OCI-LY3 (cell line): ENCODE measurements at regions not wholly inside any gene's neighbourhood (a gene's known extent, or its start where the extent isn't known, plus 50 kb on each side); places are given as distances from the start of the nearest gene placed in this dataset.
"Not testable (repeated sequence)": the region's sequence is repeated elsewhere in the genome, so short reads cannot be mapped to it uniquely, and the experiment has no call there.

ENCODE experiments used
- H2AFZ ChIP-seq: fragments of 200-600, 300-600 bp; shearing (Covaris generic); 2 replicates; pipeline ENCODE4 v1.6.0; 2014; ENCODE audit warnings: antibody characterized with exemption, low read depth, low read length
- H3K27ac ChIP-seq: fragments of 200-600, 300-600 bp; sonication (generic); 2 replicates; pipeline ENCODE4 v1.5.1; 2014; ENCODE audit warnings: mild to moderate bottlenecking, low read length, moderate library complexity, mixed read lengths
- H3K27me3 ChIP-seq: fragments of 200-600, 300-600 bp; sonication (generic); 2 replicates; pipeline ENCODE4 v1.6.1; 2014; ENCODE audit warnings: low read depth, low read length, mixed read lengths
- H3K36me3 ChIP-seq: fragments of 200-600, 300-600 bp; sonication (generic); replicated peaks from 2 replicates; pipeline ENCODE3; 2014; ENCODE audit warnings: low read depth, low read length, mixed read lengths
- H3K4me1 ChIP-seq: fragments of 300-600, 200-600 bp; sonication (generic); 2 replicates; pipeline ENCODE4 v1.6.1; 2014; ENCODE audit warnings: low read length, mixed read lengths
- H3K4me2 ChIP-seq: fragments of 200-600, 300-600 bp; sonication (generic); 2 replicates; pipeline ENCODE4 v1.6.1; 2014; ENCODE audit warnings: low read length, mixed read lengths
- H3K4me3 ChIP-seq: fragments of 300-600, 200-600 bp; sonication (generic); 2 replicates; pipeline ENCODE4 v1.5.1; 2014; ENCODE audit warnings: antibody characterized with exemption, mild to moderate bottlenecking, low read length, moderate library complexity
- H3K79me2 ChIP-seq: fragments of 300-600, 200-600 bp; shearing (Covaris generic); 2 replicates; pipeline ENCODE4 v1.6.1; 2014; ENCODE audit warnings: mild to moderate bottlenecking, low read length, mixed read lengths
- H3K9ac ChIP-seq: fragments of 300-600, 200-600 bp; shearing (Covaris generic); 2 replicates; pipeline ENCODE4 v1.6.0; 2014; ENCODE audit warnings: mild to moderate bottlenecking, low read length, moderate library complexity
- H3K9me3 ChIP-seq: fragments of 200-600, 300-600 bp; shearing (Covaris generic); 2 replicates; pipeline ENCODE4 v1.6.1; 2014; ENCODE audit warnings: low read length, mixed read lengths; ENCODE audit not compliant: insufficient read depth
- H4K20me1 ChIP-seq: fragments of 200-600, 300-600 bp; sonication (generic); 2 replicates; pipeline ENCODE4 v1.6.1; 2016; ENCODE audit warnings: low read length, mixed read lengths; ENCODE audit not compliant: insufficient read depth
- EZH2phosphoT487 ChIP-seq: fragments of 200-600 bp; shearing (Covaris generic); IDR thresholded peaks from 2 replicates; pipeline ENCODE4 v1.6.1; 2018; ENCODE audit warnings: antibody characterized with exemption, mixed run types, low read depth
- TF ChIP-seq, protein P1 (sequence below): fragments of 200-600, 300-600 bp; sonication (generic); IDR thresholded peaks from 2 replicates; pipeline ENCODE4 v1.5.1; 2014; ENCODE audit warnings: antibody characterized with exemption, low read length, low read depth

- H3K27me3 ChIP-seq: no peaks in the 10 kb centered on the region
- H3K27ac ChIP-seq: no peak overlapping the region
- TF ChIP-seq, protein P1, sequence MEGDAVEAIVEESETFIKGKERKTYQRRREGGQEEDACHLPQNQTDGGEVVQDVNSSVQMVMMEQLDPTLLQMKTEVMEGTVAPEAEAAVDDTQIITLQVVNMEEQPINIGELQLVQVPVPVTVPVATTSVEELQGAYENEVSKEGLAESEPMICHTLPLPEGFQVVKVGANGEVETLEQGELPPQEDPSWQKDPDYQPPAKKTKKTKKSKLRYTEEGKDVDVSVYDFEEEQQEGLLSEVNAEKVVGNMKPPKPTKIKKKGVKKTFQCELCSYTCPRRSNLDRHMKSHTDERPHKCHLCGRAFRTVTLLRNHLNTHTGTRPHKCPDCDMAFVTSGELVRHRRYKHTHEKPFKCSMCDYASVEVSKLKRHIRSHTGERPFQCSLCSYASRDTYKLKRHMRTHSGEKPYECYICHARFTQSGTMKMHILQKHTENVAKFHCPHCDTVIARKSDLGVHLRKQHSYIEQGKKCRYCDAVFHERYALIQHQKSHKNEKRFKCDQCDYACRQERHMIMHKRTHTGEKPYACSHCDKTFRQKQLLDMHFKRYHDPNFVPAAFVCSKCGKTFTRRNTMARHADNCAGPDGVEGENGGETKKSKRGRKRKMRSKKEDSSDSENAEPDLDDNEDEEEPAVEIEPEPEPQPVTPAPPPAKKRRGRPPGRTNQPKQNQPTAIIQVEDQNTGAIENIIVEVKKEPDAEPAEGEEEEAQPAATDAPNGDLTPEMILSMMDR: no peak
- no peak overlapping the region for H2AFZ ChIP-seq
- H3K4me1 ChIP-seq: no peaks in the 10 kb centered on the region
- H3K4me3 ChIP-seq: no peak overlapping the region
- H3K9ac ChIP-seq: no peak overlapping the region
- no peaks in the 10 kb centered on the region for H3K79me2 ChIP-seq
- no peak overlapping the region for H3K4me2 ChIP-seq
- no peaks in the 10 kb centered on the region for H3K9me3 ChIP-seq
- H3K36me3 ChIP-seq: no peaks in the 10 kb centered on the region
- H4K20me1 ChIP-seq: no peaks in the 10 kb centered on the region
Measured at GRCh38 chr6:134746140-134746539, 203.8 kb downstream of the ALDH8A1 start.

DNA sequence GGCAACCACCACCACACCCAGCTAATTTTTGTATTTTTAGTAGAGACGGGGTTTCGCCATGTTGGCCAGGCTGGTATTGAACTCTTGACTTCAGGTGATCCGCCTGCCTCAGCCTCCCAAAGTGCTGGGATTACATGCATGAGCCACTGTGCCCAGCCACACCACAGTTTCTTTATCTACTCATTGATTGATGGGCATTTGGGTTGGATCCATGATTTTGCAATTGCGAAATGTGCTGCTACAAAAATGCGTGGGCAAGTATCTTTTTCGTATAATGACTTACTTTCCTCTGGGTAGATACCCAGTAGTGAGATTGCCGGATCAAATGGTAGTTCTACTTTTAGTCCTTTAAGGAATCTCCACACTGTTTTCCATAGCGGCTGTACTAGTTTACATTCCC, 204.7 kb downstream of the ALDH8A1 start:
- H3K27ac ChIP-seq, H3K4me3 ChIP-seq, H3K9ac ChIP-seq, H3K9me3 ChIP-seq, H3K4me2 ChIP-seq, H3K36me3 ChIP-seq, H2AFZ ChIP-seq, H4K20me1 ChIP-seq, H3K27me3 ChIP-seq, H3K79me2 ChIP-seq, H3K4me1 ChIP-seq: not testable (repeated sequence)

- H3K79me2 ChIP-seq: no peaks in the 10 kb centered on the region
- H3K4me2 ChIP-seq: no peak overlapping the region
- H2AFZ ChIP-seq: no peak overlapping the region
- H3K9ac ChIP-seq: no peak overlapping the region
- TF ChIP-seq, protein P1: no peak
- no peak for TF ChIP-seq EZH2phosphoT487
- peaks cover 8% of the 10 kb centered on the region; the same call in 1 of the 2 replicates for H3K27me3 ChIP-seq
- H4K20me1 ChIP-seq: no peaks in the 10 kb centered on the region
- H3K4me1 ChIP-seq: no peaks in the 10 kb centered on the region
- H3K27ac ChIP-seq: no peak overlapping the region
- H3K4me3 ChIP-seq: no peak overlapping the region
- no peaks in the 10 kb centered on the region for H3K9me3 ChIP-seq
- H3K36me3 ChIP-seq: no peaks in the 10 kb centered on the region
Measured at GRCh38 chr6:134744301-134744700, 205.6 kb downstream of the ALDH8A1 start.

DNA sequence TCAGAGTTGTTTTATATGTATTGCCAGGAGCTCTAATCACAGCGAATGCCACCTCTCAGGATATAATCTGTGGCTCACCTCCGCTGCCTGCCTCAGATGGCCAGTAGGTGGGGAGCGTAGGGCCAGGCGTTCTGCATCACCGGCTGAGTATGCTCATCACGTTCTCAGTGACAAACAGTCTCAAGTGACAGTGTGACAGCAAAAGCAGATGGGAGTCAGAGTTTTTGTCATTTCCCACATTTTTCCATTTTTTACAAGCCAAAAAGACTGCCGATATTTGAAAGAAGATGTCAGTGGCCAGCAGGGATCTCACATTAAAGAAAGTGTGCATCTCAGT, 208.7 kb downstream of the ALDH8A1 start:
- TF ChIP-seq EZH2phosphoT487: no peak
- TF ChIP-seq, protein P1: no peak
- Histone ChIP-seq H3K4me2 (no peak overlapping the region), H3K9ac (no peak overlapping the region), H3K9me3 (no peaks in the 10 kb centered on the region), H3K4me1 (no peaks in the 10 kb centered on the region), H2AFZ (no peak overlapping the region), H3K27ac (no peak overlapping the region), H3K27me3 (peaks cover 14% of the 10 kb centered on the region; the same call in 1 of the 2 replicates), H3K4me3 (no peak overlapping the region), H4K20me1 (no peaks in the 10 kb centered on the region), H3K79me2 (no peaks in the 10 kb centered on the region), H3K36me3 (no peaks in the 10 kb centered on the region)
